ENCODE measurements at regions not wholly inside any gene's neighbourhood (a gene's known extent, or its start where the extent isn't known, plus 50 kb on each side); places are given as distances from the start of the nearest gene placed in this dataset.
A peak's percentile ranks its signal among the peaks of the same experiment; 100 is the strongest.
"Not testable (repeated sequence)": the region's sequence is repeated elsewhere in the genome, so short reads cannot be mapped to it uniquely, and the experiment has no call there.

- FAIRE-seq; H3K4me1 ChIP-seq (ENCODE audit: control insufficient read depth in 2 of 3, insufficient read depth in 2 of 3, low read depth in 1 of 3, low read length in 3 of 3); H3K9ac ChIP-seq (ENCODE audit: low read length in 3 of 3); H3K27ac ChIP-seq (ENCODE audit: low read depth in 2 of 2, low read length in 2 of 2); H3K36me3 ChIP-seq (ENCODE audit: control insufficient read depth in 2 of 3, insufficient read depth in 3 of 3, low read length in 3 of 3); intact Hi-C loops (cut with DNase I); H3K9me3 ChIP-seq (ENCODE audit: control insufficient read depth in 2 of 3, insufficient read depth in 1 of 3, low read length in 3 of 3); H3K27me3 ChIP-seq (ENCODE audit: control insufficient read depth, insufficient read depth, low read length); H3K4me3 ChIP-seq (ENCODE audit: low read length in 3 of 3): not testable (repeated sequence)
- DNase-seq: peak in 1 of 5 donors; percentile 33
Observed at GRCh38 chr7:1620176-1620575, 49.9 kb upstream of the ELFN1 start.

GRCh38 chr7:1619152-1620079 is 49.6 kb upstream of the PSMG3 start:
- no peak overlapping the region for H3K9ac ChIP-seq (ENCODE audit: low read length in 3 of 3)
- no peak for TF ChIP-seq CTCF (IDR thresholded peaks at IDR 0.05; ENCODE audit: borderline replicate concordance, extremely low read depth, insufficient read depth)
- FAIRE-seq: no peak
- H3K4me3 ChIP-seq (ENCODE audit: low read length in 3 of 3): no peak overlapping the region
- intact Hi-C loops (cut with DNase I): no loop called here
- H3K4me1 ChIP-seq (ENCODE audit: control insufficient read depth in 2 of 3, insufficient read depth in 2 of 3, low read depth in 1 of 3, low read length in 3 of 3): no peaks in the 10 kb centered on the region
- no peak overlapping the region for H3K27ac ChIP-seq (ENCODE audit: low read depth in 2 of 2, low read length in 2 of 2)
- peaks cover 0 to 3% (median 0%) of the 10 kb centered on the region in 3 donors for H3K9me3 ChIP-seq (ENCODE audit: control insufficient read depth in 2 of 3, insufficient read depth in 1 of 3, low read length in 3 of 3)
- peak in 1 of 5 donors; percentile 35 for DNase-seq
- H3K27me3 ChIP-seq (ENCODE audit: control insufficient read depth, insufficient read depth, low read length): no peaks in the 10 kb centered on the region
- no peaks in the 10 kb centered on the region for H3K36me3 ChIP-seq (ENCODE audit: control insufficient read depth in 2 of 3, insufficient read depth in 3 of 3, low read length in 3 of 3)
